ENCODE measurements at regions not wholly inside any gene's neighbourhood (a gene's known extent, or its start where the extent isn't known, plus 50 kb on each side); places are given as distances from the start of the nearest gene placed in this dataset.

DNA sequence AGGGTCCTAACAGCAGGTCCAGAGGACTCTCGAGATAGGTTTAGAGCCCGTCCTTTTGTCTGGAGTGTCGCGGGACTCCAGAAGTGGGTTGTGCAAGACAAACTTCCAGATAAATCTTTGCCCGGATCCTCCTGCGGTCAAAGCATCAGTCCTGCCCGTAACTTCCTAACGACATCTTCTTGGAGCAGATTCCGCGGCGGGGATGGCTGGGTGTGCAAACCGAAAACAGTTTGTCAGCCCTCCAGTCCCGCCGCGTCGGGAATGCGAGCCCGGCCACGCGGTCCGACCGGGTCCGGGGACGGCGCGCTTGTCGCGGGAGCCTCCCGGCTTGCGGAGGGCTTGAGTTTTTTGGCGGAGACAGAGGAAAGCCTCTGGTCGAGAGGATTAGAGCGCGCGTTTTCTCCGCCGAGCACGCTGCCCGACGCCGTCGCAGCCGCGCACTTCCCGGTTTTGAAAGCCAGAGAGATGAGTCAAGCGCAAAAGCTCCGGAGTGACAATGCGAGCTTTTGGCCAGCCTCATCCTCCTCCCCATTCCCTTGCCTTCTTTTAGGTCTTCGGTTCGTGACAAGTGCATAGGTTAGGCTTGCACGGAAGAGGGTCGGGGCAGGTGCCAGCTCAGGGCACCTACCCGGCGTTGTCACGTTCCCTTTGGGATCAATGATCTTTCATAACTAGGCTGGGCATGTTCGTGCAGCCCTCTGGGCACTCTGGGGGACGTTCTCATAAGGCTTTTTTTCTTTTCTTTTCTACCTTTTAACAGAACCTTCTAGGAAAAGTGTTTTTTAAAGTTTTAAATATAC lies 91.3 kb upstream of the PRDM1 start:
- peaks cover 54% of the 10 kb centered on the region for H3K27me3 Mint-ChIP-seq
- no peaks in the 10 kb centered on the region for H3K36me3 Mint-ChIP-seq
- H3K4me3 Mint-ChIP-seq, result peak overlapping the region; percentile 95
- no peaks in the 10 kb centered on the region for H3K9me3 Mint-ChIP-seq
- H3K4me1 Mint-ChIP-seq, result peaks cover 31% of the 10 kb centered on the region
- H3K27ac Mint-ChIP-seq, result peak overlapping the region; percentile 15

DNA sequence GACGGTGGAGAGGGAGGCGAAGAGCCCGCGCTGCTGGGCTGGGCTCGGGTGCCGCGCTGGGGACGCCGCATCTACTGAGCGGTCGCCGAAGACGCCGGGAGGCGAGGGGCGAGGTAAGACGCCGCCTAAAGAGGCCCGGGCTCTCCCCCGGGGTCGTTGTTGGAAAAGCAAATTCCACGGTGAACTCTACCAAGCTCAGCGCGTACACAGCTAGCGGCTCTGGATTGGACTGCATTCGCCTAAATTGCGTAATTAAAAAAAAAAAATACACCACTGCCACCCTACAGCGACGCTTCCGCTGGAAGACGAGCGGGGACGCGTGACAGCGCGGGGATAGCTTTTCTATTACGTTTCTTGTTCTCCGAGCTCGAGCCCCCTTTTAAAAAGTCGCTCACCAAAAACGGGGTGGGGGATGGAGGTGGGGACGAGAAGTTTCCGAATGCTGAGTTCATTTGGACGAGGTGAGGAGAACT lies 92.0 kb upstream of the PRDM1 start:
- Mint-ChIP-seq H3K9me3 (no peaks in the 10 kb centered on the region), H3K27me3 (peaks cover 55% of the 10 kb centered on the region), H3K4me1 (peaks cover 31% of the 10 kb centered on the region), H3K4me3 (peak overlapping the region; percentile 95), H3K36me3 (no peaks in the 10 kb centered on the region), H3K27ac (no peak overlapping the region)

GRCh38 chr6:105993341-105994117 lies 92.6 kb upstream of the PRDM1 start:
- peaks cover 58% of the 10 kb centered on the region for H3K27me3 Mint-ChIP-seq
- peak overlapping the region; percentile 66 for H3K27ac Mint-ChIP-seq
- H3K4me3 Mint-ChIP-seq, result peak overlapping the region; percentile 95
- H3K36me3 Mint-ChIP-seq, result no peaks in the 10 kb centered on the region
- peaks cover 31% of the 10 kb centered on the region for H3K4me1 Mint-ChIP-seq
- H3K9me3 Mint-ChIP-seq, result no peaks in the 10 kb centered on the region

GRCh38 chr6:105992315-105992961 lies 93.7 kb upstream of the PRDM1 start:
- no peaks in the 10 kb centered on the region for H3K9me3 Mint-ChIP-seq
- H3K4me1 Mint-ChIP-seq, result peaks cover 31% of the 10 kb centered on the region
- H3K4me3 Mint-ChIP-seq, result peak overlapping the region; percentile 95
- peaks cover 56% of the 10 kb centered on the region for H3K27me3 Mint-ChIP-seq
- H3K36me3 Mint-ChIP-seq, result no peaks in the 10 kb centered on the region
- peak overlapping the region; percentile 95 for H3K27ac Mint-ChIP-seq

- H3K36me3 Mint-ChIP-seq, result no peaks in the 10 kb centered on the region
- peak overlapping the region; percentile 95 for H3K27ac Mint-ChIP-seq
Observed at GRCh38 chr6:105991561-105992314, 94.4 kb upstream of the PRDM1 start.

DNA sequence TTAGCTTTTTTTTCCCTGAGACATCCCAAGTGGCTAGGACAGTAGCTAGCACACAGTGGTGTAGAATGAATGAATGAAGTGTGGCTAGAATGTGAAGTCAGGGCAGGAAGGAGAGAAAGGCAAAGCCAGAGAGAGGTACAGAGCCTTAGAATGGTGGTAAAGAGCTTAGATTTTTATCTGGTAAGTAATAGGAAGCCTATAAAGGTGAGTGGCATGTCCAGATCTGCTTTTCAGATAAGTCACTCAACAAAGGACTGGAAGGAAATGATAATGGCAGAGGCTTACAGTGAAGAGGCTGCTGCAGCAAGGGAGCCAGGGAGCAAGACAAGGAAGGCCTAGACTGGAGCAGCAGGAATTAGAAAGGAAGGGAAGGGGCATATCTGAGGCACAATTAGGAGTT lies 96.0 kb upstream of the PRDM1 start:
- H3K27me3 Mint-ChIP-seq, result peaks cover 58% of the 10 kb centered on the region
- H3K4me1 Mint-ChIP-seq, result peaks cover 32% of the 10 kb centered on the region
- H3K4me3 Mint-ChIP-seq, result no peak overlapping the region
- no peaks in the 10 kb centered on the region for H3K9me3 Mint-ChIP-seq
- no peaks in the 10 kb centered on the region for H3K36me3 Mint-ChIP-seq
- no peak overlapping the region for H3K27ac Mint-ChIP-seq

More at GRCh38 chr6:105991561-105992314, 94.4 kb upstream of the PRDM1 start:
- Mint-ChIP-seq H3K27me3 (peaks cover 59% of the 10 kb centered on the region), H3K9me3 (no peaks in the 10 kb centered on the region), H3K4me3 (peak overlapping the region; percentile 95), H3K4me1 (peaks cover 31% of the 10 kb centered on the region)

- Mint-ChIP-seq H3K27me3 (peaks cover 63% of the 10 kb centered on the region), H3K36me3 (no peaks in the 10 kb centered on the region), H3K9me3 (no peaks in the 10 kb centered on the region), H3K4me1 (peaks cover 28% of the 10 kb centered on the region), H3K27ac (no peak overlapping the region), H3K4me3 (no peak overlapping the region)
Observed at GRCh38 chr6:105988812-105989577, 97.1 kb upstream of the PRDM1 start.

DNA sequence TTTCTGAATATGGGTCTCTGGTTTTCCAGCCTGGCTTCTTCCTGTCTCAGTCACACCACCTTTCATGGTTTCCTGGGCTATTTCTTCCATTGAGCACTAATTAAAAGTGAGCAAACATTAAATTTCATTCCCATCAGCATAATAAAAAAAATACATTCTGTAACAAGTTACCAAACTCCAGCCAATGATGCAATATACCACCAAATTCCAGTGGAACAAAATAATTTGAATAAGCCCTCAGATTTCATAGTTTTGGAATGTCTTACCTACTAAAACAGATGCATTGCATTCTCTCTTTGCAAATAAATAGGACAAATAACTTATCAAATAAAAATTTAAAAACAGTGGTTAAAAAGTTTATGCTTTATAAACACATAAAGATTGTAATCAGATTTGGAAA lies 97.8 kb upstream of the PRDM1 start:
- H3K36me3 Mint-ChIP-seq, result no peaks in the 10 kb centered on the region
- peaks cover 22% of the 10 kb centered on the region for H3K4me1 Mint-ChIP-seq
- H3K27ac Mint-ChIP-seq, result no peak overlapping the region
- H3K27me3 Mint-ChIP-seq, result peaks cover 63% of the 10 kb centered on the region
- H3K9me3 Mint-ChIP-seq, result no peaks in the 10 kb centered on the region
- no peak overlapping the region for H3K4me3 Mint-ChIP-seq

DNA sequence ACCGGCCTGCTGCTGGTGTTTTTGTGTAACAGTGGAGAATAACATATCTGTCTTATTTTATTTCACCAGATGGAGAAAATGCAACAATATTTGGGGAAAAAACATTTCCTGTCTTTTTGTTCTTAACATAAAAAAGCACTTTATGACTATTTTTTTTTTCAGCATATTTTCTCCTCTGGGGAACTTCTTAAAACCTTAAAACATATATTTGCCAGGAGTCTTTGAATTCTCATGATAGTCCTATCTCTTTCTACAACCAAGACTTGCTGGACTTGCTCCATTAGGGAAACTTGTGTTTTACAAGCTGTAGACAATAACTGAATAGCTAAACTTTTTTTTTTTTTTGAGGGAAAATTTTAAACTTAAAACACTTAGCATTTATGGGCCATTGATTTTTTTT lies 98.6 kb upstream of the PRDM1 start:
- no peak overlapping the region for H3K4me3 Mint-ChIP-seq
- H3K4me1 Mint-ChIP-seq, result peaks cover 13% of the 10 kb centered on the region
- peaks cover 67% of the 10 kb centered on the region for H3K27me3 Mint-ChIP-seq
- H3K36me3 Mint-ChIP-seq, result no peaks in the 10 kb centered on the region
- no peak overlapping the region for H3K27ac Mint-ChIP-seq
- no peaks in the 10 kb centered on the region for H3K9me3 Mint-ChIP-seq

- H3K36me3 Mint-ChIP-seq, result no peaks in the 10 kb centered on the region
- H3K4me3 Mint-ChIP-seq, result no peak overlapping the region
- H3K9me3 Mint-ChIP-seq, result no peaks in the 10 kb centered on the region
- peaks cover 9% of the 10 kb centered on the region for H3K4me1 Mint-ChIP-seq
- peaks cover 70% of the 10 kb centered on the region for H3K27me3 Mint-ChIP-seq
- H3K27ac Mint-ChIP-seq, result peak overlapping the region; percentile 71
Observed at GRCh38 chr6:105986998-105987397, 99.1 kb upstream of the PRDM1 start.

- Mint-ChIP-seq H3K9me3 (no peaks in the 10 kb centered on the region), H3K4me1 (peaks cover 7% of the 10 kb centered on the region), H3K27ac (no peak overlapping the region), H3K27me3 (peaks cover 72% of the 10 kb centered on the region), H3K36me3 (no peaks in the 10 kb centered on the region), H3K4me3 (peak overlapping the region; percentile 31)
Observed at GRCh38 chr6:105985816-105986632, 100.1 kb upstream of the PRDM1 start.

DNA sequence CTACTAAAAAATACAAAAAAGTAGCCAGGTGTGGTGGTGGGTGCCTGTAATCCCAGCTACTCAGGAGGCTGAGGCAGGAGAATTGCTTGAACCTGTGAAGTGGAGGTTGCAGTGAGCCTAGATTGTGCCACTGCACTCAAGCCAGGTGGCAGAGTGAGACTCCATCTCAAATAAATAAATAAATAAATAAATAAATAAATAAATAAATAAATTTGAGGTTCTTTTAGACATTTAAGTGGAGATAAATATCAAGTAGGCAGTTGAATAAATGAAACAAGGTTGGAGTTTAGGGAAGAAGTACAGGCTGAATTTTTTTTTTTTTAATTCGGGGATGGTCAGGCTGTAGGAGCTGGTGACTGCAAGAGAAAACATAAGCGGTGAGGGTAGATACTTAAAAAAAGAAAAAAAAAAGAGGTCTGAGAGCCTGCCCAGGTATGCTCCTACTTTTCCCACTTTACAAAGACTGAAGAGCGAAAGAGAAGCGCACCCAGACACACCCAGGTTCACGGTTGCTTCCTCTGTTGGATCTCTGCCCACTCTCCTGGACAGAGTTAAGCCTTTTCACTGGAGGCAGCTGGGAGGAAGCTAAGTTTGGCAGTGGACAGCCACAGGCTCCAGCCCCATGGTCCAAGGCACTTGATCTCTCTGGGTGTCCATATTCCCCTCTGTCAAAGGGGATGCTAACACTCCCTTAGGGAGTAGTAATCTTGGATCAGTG lies 100.9 kb upstream of the PRDM1 start:
- Mint-ChIP-seq H3K27ac (no peak overlapping the region), H3K27me3 (peaks cover 70% of the 10 kb centered on the region), H3K4me3 (no peak overlapping the region), H3K36me3 (peaks cover 3% of the 10 kb centered on the region), H3K4me1 (peaks cover 12% of the 10 kb centered on the region), H3K9me3 (no peaks in the 10 kb centered on the region)

- peaks cover 3% of the 10 kb centered on the region for H3K36me3 Mint-ChIP-seq
- H3K27me3 Mint-ChIP-seq, result peaks cover 62% of the 10 kb centered on the region
- peaks cover 19% of the 10 kb centered on the region for H3K4me1 Mint-ChIP-seq
- H3K27ac Mint-ChIP-seq, result peak overlapping the region; percentile 25
- H3K9me3 Mint-ChIP-seq, result no peaks in the 10 kb centered on the region
- no peak overlapping the region for H3K4me3 Mint-ChIP-seq
Observed at GRCh38 chr6:105983763-105984162, 102.4 kb upstream of the PRDM1 start.

Measured in activated naive CD4-positive, alpha-beta T cell treated with anti-CD3 and anti-CD28 coated beads, Interleukin-2, amount 50 U/mL, for 24 hours (primary cell).